Trophoblast cell (in vitro differentiated cells and primary cell): ENCODE measurements at regions not wholly inside any gene's neighbourhood (a gene's known extent, or its start where the extent isn't known, plus 50 kb on each side); places are given as distances from the start of the nearest gene placed in this dataset.

Experiments used
- DNase-seq, 2 donors: peaks; one replicate each; pipeline ENCODE4 v3.0.0-alpha.2; 2016
- H2AFZ ChIP-seq: 2 replicates; pipeline ENCODE4 v1.6.1; 2013; ENCODE audit warnings: low read length, moderate library complexity, mild to moderate bottlenecking; ENCODE audit not compliant: insufficient read depth, poor library complexity
- H2AK5ac ChIP-seq: 2 replicates; pipeline ENCODE4 v1.6.1; 2013; ENCODE audit warnings: mild to moderate bottlenecking, low read length
- H2BK120ac ChIP-seq: 2 replicates; pipeline ENCODE4 v1.6.1; 2013; ENCODE audit warnings: low read length, mild to moderate bottlenecking, moderate library complexity; ENCODE audit not compliant: insufficient read depth, poor library complexity
- H2BK12ac ChIP-seq: 2 replicates; pipeline ENCODE4 v1.6.1; 2013; ENCODE audit warnings: mild to moderate bottlenecking, low read length, moderate library complexity
- H2BK5ac ChIP-seq: 2 replicates; pipeline ENCODE4 v1.6.1; 2013; ENCODE audit warnings: low read length, low read depth, moderate library complexity, mild to moderate bottlenecking; ENCODE audit not compliant: poor library complexity
- H3K14ac ChIP-seq: 2 replicates; pipeline ENCODE4 v1.6.1; 2013; ENCODE audit warnings: mild to moderate bottlenecking, low read length
- H3K18ac ChIP-seq: 2 replicates; pipeline ENCODE4 v1.6.1; 2013; ENCODE audit warnings: mild to moderate bottlenecking, low read length
- H3K23ac ChIP-seq: 2 replicates; pipeline ENCODE4 v1.6.1; 2013; ENCODE audit warnings: low read length
- H3K27ac ChIP-seq: 2 replicates; pipeline ENCODE4 v1.5.1; 2013; ENCODE audit warnings: low read depth, mild to moderate bottlenecking, inconsistent platforms, low read length, moderate library complexity
- H3K27me3 ChIP-seq: 2 replicates; pipeline ENCODE4 v1.6.1; 2013; ENCODE audit warnings: inconsistent platforms, mild to moderate bottlenecking, low read length, moderate library complexity; ENCODE audit not compliant: insufficient read depth
- H3K36me3 ChIP-seq, 2 experiments: 1 replicate in 1 of 2; 2 replicates in 1 of 2; pipeline ENCODE4 v1.6.1; 2013; ENCODE audit warnings: low read length in 2 of 2, mild to moderate bottlenecking in 2 of 2, moderate library complexity in 1 of 2; ENCODE audit not compliant: insufficient read depth in 2 of 2, control insufficient read depth in 1 of 2
- H3K4ac ChIP-seq: 2 replicates; pipeline ENCODE4 v1.6.1; 2013; ENCODE audit warnings: low read depth, mild to moderate bottlenecking, low read length, moderate library complexity
- H3K4me1 ChIP-seq, 2 experiments: 1 replicate in 1 of 2; 2 replicates in 1 of 2; pipeline ENCODE4 v1.6.1; 2013; ENCODE audit warnings: low read length in 2 of 2, mild to moderate bottlenecking in 2 of 2, moderate library complexity in 1 of 2; ENCODE audit not compliant: insufficient read depth in 2 of 2, control insufficient read depth in 1 of 2
- H3K4me2 ChIP-seq: 2 replicates; pipeline ENCODE4 v1.6.1; 2013; ENCODE audit warnings: inconsistent platforms, mild to moderate bottlenecking, low read length, moderate library complexity
- H3K4me3 ChIP-seq: 2 replicates; pipeline ENCODE4 v1.5.1; 2013; ENCODE audit warnings: mild to moderate bottlenecking, low read depth, low read length, inconsistent platforms
- H3K79me1 ChIP-seq: one replicate; pipeline ENCODE4 v1.6.1; 2013; ENCODE audit warnings: low read length
- H3K79me2 ChIP-seq: 2 replicates; pipeline ENCODE4 v1.6.1; 2013; ENCODE audit warnings: low read length, mild to moderate bottlenecking; ENCODE audit not compliant: control insufficient read depth, insufficient read depth, poor library complexity
- H3K9ac ChIP-seq: 2 replicates; pipeline ENCODE4 v1.6.1; 2013; ENCODE audit warnings: mild to moderate bottlenecking, low read length
- H3K9me3 ChIP-seq: 2 replicates; pipeline ENCODE4 v1.6.1; 2013; ENCODE audit warnings: low read depth, mild to moderate bottlenecking, control low read depth, inconsistent platforms, low read length; ENCODE audit not compliant: insufficient read depth
- H4K12ac ChIP-seq: 2 replicates; pipeline ENCODE4 v1.6.1; 2013; ENCODE audit warnings: low read depth, mild to moderate bottlenecking, low read length, moderate library complexity
- H4K8ac ChIP-seq: 2 replicates; pipeline ENCODE4 v1.6.1; 2013; ENCODE audit warnings: low read depth, mild to moderate bottlenecking, low read length, moderate library complexity
- H4K91ac ChIP-seq: one replicate; pipeline ENCODE4 v1.6.1; 2013; ENCODE audit warnings: low read depth, mild to moderate bottlenecking, low read length, moderate library complexity
- WGBS: extraction: QIAGEN DNeasy Blood & Tissue Kit; methylation state at CpG from one replicate; pipeline ENCODE4 v1.1.7; 2013; ENCODE audit warnings: missing lambda C conversion rate; ENCODE audit not compliant: insufficient read length, insufficient coverage; ENCODE audit errors: extremely low coverage; 5-methylcytosine and 5-hydroxymethylcytosine counted together

DNA sequence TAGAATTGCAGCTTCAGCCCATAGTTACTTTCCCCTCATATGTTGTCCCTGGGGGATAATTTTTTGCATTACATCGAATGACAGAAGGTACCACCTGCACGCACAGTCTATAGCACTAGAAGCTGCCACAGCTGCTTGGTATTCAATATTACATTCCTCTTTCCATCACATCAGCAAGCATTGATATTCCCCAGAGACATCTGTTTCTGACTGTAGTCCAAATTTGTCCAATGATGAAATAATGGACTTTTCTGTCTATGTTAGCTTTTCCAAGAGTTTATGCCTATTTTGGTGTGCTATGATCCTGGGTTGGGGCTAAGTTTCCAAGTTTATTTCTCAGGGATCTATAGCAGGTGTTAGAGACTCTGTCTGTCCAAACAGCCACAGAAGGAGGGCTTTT, 335.4 kb downstream of the LRIG3 start:
- no peak overlapping the region for H2BK120ac ChIP-seq
- no peak for DNase-seq
- no peak overlapping the region for H3K14ac ChIP-seq
- H3K79me1 ChIP-seq = no peaks in the 10 kb centered on the region
- H2BK12ac ChIP-seq = no peak overlapping the region
- no peak overlapping the region for H3K27ac ChIP-seq
- H3K9ac ChIP-seq = no peak overlapping the region
- no peak overlapping the region for H4K91ac ChIP-seq
- no peak overlapping the region for H3K4ac ChIP-seq
- no peak overlapping the region for H2AK5ac ChIP-seq
- H4K8ac ChIP-seq = no peak overlapping the region
- H3K4me2 ChIP-seq = no peak overlapping the region
- no peak overlapping the region for H4K12ac ChIP-seq
- H3K27me3 ChIP-seq = no peaks in the 10 kb centered on the region
- no peak overlapping the region for H2AFZ ChIP-seq
- no peaks in the 10 kb centered on the region for H3K9me3 ChIP-seq
- no peak overlapping the region for H3K4me3 ChIP-seq
- H3K4me1 ChIP-seq = no peaks in the 10 kb centered on the region
- H3K23ac ChIP-seq = no peak overlapping the region
- no peaks in the 10 kb centered on the region for H3K79me2 ChIP-seq
- no peak overlapping the region for H2BK5ac ChIP-seq
- WGBS = no CpG with 5 or more reads among the region's 2 CpGs
- no peak overlapping the region for H3K18ac ChIP-seq
- H3K36me3 ChIP-seq = no peaks in the 10 kb centered on the region

DNA sequence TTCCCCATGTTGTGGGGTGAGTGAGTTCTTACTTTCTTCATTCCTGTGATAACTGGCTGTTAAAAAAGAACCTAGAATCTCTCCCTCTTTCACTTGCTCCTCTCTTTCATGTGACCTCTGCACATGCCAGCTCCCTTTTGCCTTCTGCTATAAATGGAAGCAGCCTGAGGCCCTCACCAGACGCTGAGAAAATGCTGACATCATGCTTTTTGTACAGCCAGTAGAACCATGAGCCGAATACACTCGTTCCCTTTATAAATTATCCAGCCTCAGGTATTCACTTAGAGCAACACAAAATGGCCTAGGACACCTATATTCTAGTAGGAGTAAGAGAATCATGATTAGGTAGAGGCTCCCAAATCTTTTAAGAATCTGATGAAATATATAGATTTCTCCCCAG, 333.5 kb downstream of the LRIG3 start:
- Histone ChIP-seq H3K4me2 (no peak overlapping the region), H3K9me3 (no peaks in the 10 kb centered on the region), H2AK5ac (no peak overlapping the region), H2BK5ac (no peak overlapping the region), H3K4me3 (no peak overlapping the region), H3K27ac (no peak overlapping the region), H2AFZ (no peak overlapping the region), H3K14ac (no peak overlapping the region), H4K12ac (no peak overlapping the region), H4K91ac (no peak overlapping the region), H3K9ac (no peak overlapping the region), H3K18ac (no peak overlapping the region), H2BK12ac (no peak overlapping the region), H4K8ac (no peak overlapping the region), H3K23ac (no peak overlapping the region), H3K79me1 (no peaks in the 10 kb centered on the region), H3K27me3 (no peaks in the 10 kb centered on the region), H2BK120ac (no peak overlapping the region), H3K36me3 (no peaks in the 10 kb centered on the region), H3K79me2 (no peaks in the 10 kb centered on the region), H3K4me1 (no peaks in the 10 kb centered on the region), H3K4ac (no peak overlapping the region)
- WGBS = no CpG with 5 or more reads among the region's 3 CpGs
- no peak for DNase-seq

- Histone ChIP-seq H2AK5ac (no peak overlapping the region), H2BK120ac (no peak overlapping the region), H2BK5ac (no peak overlapping the region), H3K23ac (no peak overlapping the region), H4K91ac (no peak overlapping the region), H3K18ac (no peak overlapping the region), H4K12ac (no peak overlapping the region), H2BK12ac (no peak overlapping the region), H3K4ac (no peak overlapping the region), H3K9me3 (no peaks in the 10 kb centered on the region), H3K79me2 (no peaks in the 10 kb centered on the region), H3K27ac (no peak overlapping the region), H3K4me1 (no peaks in the 10 kb centered on the region), H3K4me3 (no peak overlapping the region), H3K27me3 (no peaks in the 10 kb centered on the region), H3K36me3 (no peaks in the 10 kb centered on the region), H2AFZ (no peak overlapping the region), H3K4me2 (no peak overlapping the region), H3K14ac (no peak overlapping the region), H3K79me1 (no peaks in the 10 kb centered on the region), H3K9ac (no peak overlapping the region), H4K8ac (no peak overlapping the region)
- peak; percentile 4 to 44 for DNase-seq
- no CpG with 5 or more reads among the region's 3 CpGs for WGBS
These were observed 331.5 kb downstream of the LRIG3 start for GRCh38 chr12:58588770-58589169.

DNA sequence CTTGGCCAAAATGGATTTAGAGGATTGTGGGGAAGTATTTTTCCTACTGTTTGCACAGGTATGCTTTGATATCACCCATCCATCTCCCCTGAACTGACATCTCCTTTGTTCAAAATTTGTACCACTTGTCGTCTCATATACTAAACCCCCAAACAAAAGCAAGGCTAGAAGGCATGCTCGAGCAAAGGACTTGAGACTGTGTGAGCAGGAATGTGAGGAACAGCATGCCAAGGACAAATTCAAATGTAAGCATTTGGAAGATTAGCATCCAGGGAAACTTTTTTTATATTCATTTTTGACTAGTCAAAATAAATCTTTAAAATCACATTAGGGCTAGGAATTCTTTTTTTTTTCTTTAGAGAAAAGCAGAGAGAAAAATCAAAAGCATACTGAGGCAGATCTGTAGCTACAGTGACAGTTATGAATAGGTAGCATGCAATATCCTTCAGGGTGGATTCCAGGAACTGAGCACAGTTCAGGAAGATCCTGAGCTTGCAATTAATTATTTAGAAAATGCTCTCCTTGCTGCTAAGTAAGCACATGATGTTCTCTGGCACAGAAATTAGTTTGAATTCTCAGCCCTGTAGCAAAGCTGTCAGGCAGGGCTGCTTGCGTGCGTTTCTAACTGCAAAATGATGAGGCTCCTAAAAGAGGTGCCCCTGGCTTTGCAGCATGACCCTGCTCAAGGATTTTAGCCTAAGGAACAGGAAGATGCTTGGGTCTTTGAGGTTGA, 327.7 kb downstream of the LRIG3 start:
- Histone ChIP-seq H3K4me3 (no peak overlapping the region), H2BK5ac (no peak overlapping the region), H3K4me1 (no peaks in the 10 kb centered on the region), H3K9me3 (no peaks in the 10 kb centered on the region), H2BK12ac (no peak overlapping the region), H4K12ac (no peak overlapping the region), H3K27ac (no peak overlapping the region), H4K91ac (no peak overlapping the region), H2BK120ac (no peak overlapping the region), H3K27me3 (no peaks in the 10 kb centered on the region), H2AFZ (no peak overlapping the region), H3K23ac (no peak overlapping the region), H2AK5ac (no peak overlapping the region), H3K4ac (no peak overlapping the region), H3K14ac (no peak overlapping the region), H3K9ac (peak overlapping the region; percentile 41), H3K79me2 (no peaks in the 10 kb centered on the region), H4K8ac (no peak overlapping the region), H3K4me2 (no peak overlapping the region), H3K79me1 (no peaks in the 10 kb centered on the region), H3K18ac (no peak overlapping the region), H3K36me3 (no peaks in the 10 kb centered on the region)
- no peak for DNase-seq
- no CpG with 5 or more reads among the region's 4 CpGs for WGBS
